ENCODE measurements at regions not wholly inside any gene's neighbourhood (a gene's known extent, or its start where the extent isn't known, plus 50 kb on each side); places are given as distances from the start of the nearest gene placed in this dataset.

- Mint-ChIP-seq H3K36me3 (ENCODE audit: unreplicated experiment) (no peaks in the 10 kb centered on the region), H3K4me3 (ENCODE audit: unreplicated experiment) (no peak overlapping the region), H3K27me3 (ENCODE audit: unreplicated experiment) (no peaks in the 10 kb centered on the region), H3K4me1 (ENCODE audit: low read depth, unreplicated experiment) (peaks cover 13% of the 10 kb centered on the region), H3K9me3 (ENCODE audit: unreplicated experiment) (no peaks in the 10 kb centered on the region), H3K27ac (ENCODE audit: unreplicated experiment) (peak overlapping the region; percentile 8)
- DNase-seq, result no peak
- no peak for TF ChIP-seq CTCF (IDR thresholded peaks at IDR 0.05; ENCODE audit: partially characterized antibody, unreplicated experiment)
Observed at GRCh38 chrX:42149281-42149680, 225.9 kb upstream of the CASK start.

GRCh38 chrX:42143866-42144592 lies 220.7 kb upstream of the CASK start:
- Mint-ChIP-seq H3K9me3 (ENCODE audit: unreplicated experiment) (no peaks in the 10 kb centered on the region), H3K4me1 (ENCODE audit: low read depth, unreplicated experiment) (peaks cover 16% of the 10 kb centered on the region), H3K36me3 (ENCODE audit: unreplicated experiment) (no peaks in the 10 kb centered on the region), H3K4me3 (ENCODE audit: unreplicated experiment) (peak overlapping the region; percentile 38), H3K27me3 (ENCODE audit: unreplicated experiment) (no peaks in the 10 kb centered on the region), H3K27ac (ENCODE audit: unreplicated experiment) (no peak overlapping the region)
- DNase-seq, result no peak
- no peak for TF ChIP-seq CTCF (IDR thresholded peaks at IDR 0.05; ENCODE audit: partially characterized antibody, unreplicated experiment)

GRCh38 chrX:42140320-42140719 lies 217.0 kb upstream of the CASK start:
- Mint-ChIP-seq H3K4me1 (ENCODE audit: low read depth, unreplicated experiment) (peaks cover 7% of the 10 kb centered on the region), H3K27ac (ENCODE audit: unreplicated experiment) (no peak overlapping the region), H3K4me3 (ENCODE audit: unreplicated experiment) (no peak overlapping the region), H3K9me3 (ENCODE audit: unreplicated experiment) (no peaks in the 10 kb centered on the region), H3K36me3 (ENCODE audit: unreplicated experiment) (no peaks in the 10 kb centered on the region), H3K27me3 (ENCODE audit: unreplicated experiment) (no peaks in the 10 kb centered on the region)
- TF ChIP-seq CTCF (IDR thresholded peaks at IDR 0.05; ENCODE audit: partially characterized antibody, unreplicated experiment), result no peak
- no peak for DNase-seq

GRCh38 chrX:42135583-42136228 lies 212.4 kb upstream of the CASK start:
- Mint-ChIP-seq H3K36me3 (ENCODE audit: unreplicated experiment) (no peaks in the 10 kb centered on the region), H3K9me3 (ENCODE audit: unreplicated experiment) (no peaks in the 10 kb centered on the region), H3K4me1 (ENCODE audit: low read depth, unreplicated experiment) (no peaks in the 10 kb centered on the region), H3K27ac (ENCODE audit: unreplicated experiment) (no peak overlapping the region), H3K4me3 (ENCODE audit: unreplicated experiment) (no peak overlapping the region), H3K27me3 (ENCODE audit: unreplicated experiment) (no peaks in the 10 kb centered on the region)
- DNase-seq, result no peak
- no peak for TF ChIP-seq CTCF (IDR thresholded peaks at IDR 0.05; ENCODE audit: partially characterized antibody, unreplicated experiment)

GRCh38 chrX:42131856-42132255 lies 208.5 kb upstream of the CASK start:
- no peaks in the 10 kb centered on the region for H3K9me3 Mint-ChIP-seq (ENCODE audit: unreplicated experiment)
- no peaks in the 10 kb centered on the region for H3K4me1 Mint-ChIP-seq (ENCODE audit: low read depth, unreplicated experiment)
- TF ChIP-seq CTCF (IDR thresholded peaks at IDR 0.05; ENCODE audit: partially characterized antibody, unreplicated experiment), result no peak
- H3K27ac Mint-ChIP-seq (ENCODE audit: unreplicated experiment), result no peak overlapping the region
- no peaks in the 10 kb centered on the region for H3K36me3 Mint-ChIP-seq (ENCODE audit: unreplicated experiment)
- peaks cover 2% of the 10 kb centered on the region for H3K27me3 Mint-ChIP-seq (ENCODE audit: unreplicated experiment)
- DNase-seq, result no peak
- H3K4me3 Mint-ChIP-seq (ENCODE audit: unreplicated experiment), result no peak overlapping the region
